ENCODE measurements at regions not wholly inside any gene's neighbourhood (a gene's known extent, or its start where the extent isn't known, plus 50 kb on each side); places are given as distances from the start of the nearest gene placed in this dataset.

DNA sequence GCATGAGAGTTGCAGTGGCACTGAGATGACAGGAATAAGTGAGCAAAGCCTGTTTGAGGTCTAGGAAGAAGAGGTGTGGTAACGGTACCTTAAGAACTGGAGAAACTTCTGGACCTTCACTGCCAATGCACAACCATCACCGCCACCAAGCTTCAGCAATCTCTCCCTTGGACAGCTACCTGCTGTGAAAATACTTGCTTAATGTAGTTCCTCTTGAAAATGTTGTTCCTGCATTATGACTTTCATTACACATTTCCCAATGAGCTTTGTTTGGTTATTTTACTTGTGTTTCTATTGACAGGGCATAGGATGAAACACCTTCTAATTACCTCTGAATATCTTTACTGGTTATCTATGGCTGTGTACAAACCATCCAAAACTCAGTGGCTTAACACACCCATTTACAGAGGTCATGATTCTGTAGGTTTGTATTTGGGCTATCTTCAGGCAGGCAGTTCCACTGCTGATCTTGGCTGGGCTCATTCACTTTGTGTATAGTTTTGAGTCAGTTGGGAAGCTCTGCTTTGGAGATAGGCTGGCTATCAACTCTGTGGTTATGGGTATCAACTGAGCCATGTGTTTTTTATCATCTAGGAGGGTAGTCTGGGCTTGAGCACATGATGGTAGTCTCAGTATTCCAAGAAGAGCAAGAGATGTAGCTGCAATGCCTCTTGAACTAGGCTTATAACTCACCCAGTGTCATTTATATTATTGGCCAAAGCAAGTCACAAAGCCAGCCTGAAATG lies 149.4 kb downstream of the ELAVL4 start:
- BruUV-seq (replicated peaks), result no TSS peak
- ChIA-PET CTCF (no interaction called here), POLR2A (no interaction called here)
- in situ Hi-C loops (cut with HindIII; ENCODE audit: low pct_unique_long_range_greater_than_20kb, low sequenced_read_pairs) (no loop called here), intact Hi-C loops (cut with micrococcal nuclease; ENCODE audit: unreplicated experiment) (no loop called here)
- Histone ChIP-seq H3K9me3 (ENCODE audit: control insufficient read depth, insufficient read depth, low read depth, low read length) (no peaks in the 10 kb centered on the region), H3K27me3 (ENCODE audit: control insufficient read depth, insufficient read depth, low read length) (no peaks in the 10 kb centered on the region), H3K36me3 (ENCODE audit: control insufficient read depth, insufficient read depth, low read length) (no peaks in the 10 kb centered on the region), H3K4me3 (ENCODE audit: low read depth in 2 of 2, low read length in 2 of 2) (no peak overlapping the region), H3K27ac (ENCODE audit: low read length) (no peak overlapping the region), H3K4me1 (ENCODE audit: control insufficient read depth, insufficient read depth, low read length) (no peaks in the 10 kb centered on the region)
- TF ChIP-seq, protein P1, sequence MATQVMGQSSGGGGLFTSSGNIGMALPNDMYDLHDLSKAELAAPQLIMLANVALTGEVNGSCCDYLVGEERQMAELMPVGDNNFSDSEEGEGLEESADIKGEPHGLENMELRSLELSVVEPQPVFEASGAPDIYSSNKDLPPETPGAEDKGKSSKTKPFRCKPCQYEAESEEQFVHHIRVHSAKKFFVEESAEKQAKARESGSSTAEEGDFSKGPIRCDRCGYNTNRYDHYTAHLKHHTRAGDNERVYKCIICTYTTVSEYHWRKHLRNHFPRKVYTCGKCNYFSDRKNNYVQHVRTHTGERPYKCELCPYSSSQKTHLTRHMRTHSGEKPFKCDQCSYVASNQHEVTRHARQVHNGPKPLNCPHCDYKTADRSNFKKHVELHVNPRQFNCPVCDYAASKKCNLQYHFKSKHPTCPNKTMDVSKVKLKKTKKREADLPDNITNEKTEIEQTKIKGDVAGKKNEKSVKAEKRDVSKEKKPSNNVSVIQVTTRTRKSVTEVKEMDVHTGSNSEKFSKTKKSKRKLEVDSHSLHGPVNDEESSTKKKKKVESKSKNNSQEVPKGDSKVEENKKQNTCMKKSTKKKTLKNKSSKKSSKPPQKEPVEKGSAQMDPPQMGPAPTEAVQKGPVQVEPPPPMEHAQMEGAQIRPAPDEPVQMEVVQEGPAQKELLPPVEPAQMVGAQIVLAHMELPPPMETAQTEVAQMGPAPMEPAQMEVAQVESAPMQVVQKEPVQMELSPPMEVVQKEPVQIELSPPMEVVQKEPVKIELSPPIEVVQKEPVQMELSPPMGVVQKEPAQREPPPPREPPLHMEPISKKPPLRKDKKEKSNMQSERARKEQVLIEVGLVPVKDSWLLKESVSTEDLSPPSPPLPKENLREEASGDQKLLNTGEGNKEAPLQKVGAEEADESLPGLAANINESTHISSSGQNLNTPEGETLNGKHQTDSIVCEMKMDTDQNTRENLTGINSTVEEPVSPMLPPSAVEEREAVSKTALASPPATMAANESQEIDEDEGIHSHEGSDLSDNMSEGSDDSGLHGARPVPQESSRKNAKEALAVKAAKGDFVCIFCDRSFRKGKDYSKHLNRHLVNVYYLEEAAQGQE (IDR thresholded peaks at IDR 0.05; ENCODE audit: insufficient read depth in 1 of 2, low read depth in 2 of 2, low read length in 1 of 2), result peak in 1 of 2 experiments; percentile 46; a peak in 1 of 4 replicates
- no peak for TF ChIP-seq SIN3A (IDR thresholded peaks at IDR 0.05; ENCODE audit: borderline replicate concordance, insufficient read depth, low read depth, low read length)
- ATAC-seq (no peak), DNase-seq (ENCODE audit: low read depth, low spot score) (no peak)

DNA sequence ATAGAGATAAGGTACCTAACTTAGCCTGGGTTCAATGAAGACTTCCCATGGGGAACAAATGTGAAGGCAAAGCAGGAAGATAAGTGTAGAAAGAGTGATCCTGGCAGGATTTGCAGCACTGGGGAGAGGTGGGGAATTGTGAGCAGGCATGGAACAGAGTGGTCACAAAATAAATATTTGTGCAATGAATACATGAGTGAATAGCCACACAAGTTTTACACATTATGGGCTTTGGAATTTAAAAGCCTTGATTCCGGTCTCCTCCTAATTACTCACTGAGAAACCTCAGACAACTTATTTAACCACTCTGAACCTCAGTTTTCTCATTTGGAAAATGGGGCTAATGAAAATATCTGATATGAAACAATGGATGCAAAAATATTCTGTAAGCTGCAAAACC lies 148.3 kb downstream of the ELAVL4 start:
- BruUV-seq (replicated peaks), result no TSS peak
- no peaks in the 10 kb centered on the region for H3K27me3 ChIP-seq (ENCODE audit: control insufficient read depth, insufficient read depth, low read length)
- ATAC-seq (no peak), DNase-seq (ENCODE audit: low read depth, low spot score) (no peak)
- no peaks in the 10 kb centered on the region for H3K4me1 ChIP-seq (ENCODE audit: control insufficient read depth, insufficient read depth, low read length)
- in situ Hi-C loops (cut with HindIII; ENCODE audit: low pct_unique_long_range_greater_than_20kb, low sequenced_read_pairs), result no loop called here
- TF ChIP-seq POLR2AphosphoS5 (IDR thresholded peaks at IDR 0.05; ENCODE audit: low read depth, low read length) (no peak), TCF7L2 (IDR thresholded peaks at IDR 0.05; ENCODE audit: low read depth, low read length) (no peak), SIN3A (IDR thresholded peaks at IDR 0.05; ENCODE audit: borderline replicate concordance, insufficient read depth, low read depth, low read length) (no peak)
- TF ChIP-seq, protein P1 (IDR thresholded peaks at IDR 0.05; ENCODE audit: insufficient read depth in 1 of 2, low read depth in 2 of 2, low read length in 1 of 2), result no peak
- TF ChIP-seq, protein P2, sequence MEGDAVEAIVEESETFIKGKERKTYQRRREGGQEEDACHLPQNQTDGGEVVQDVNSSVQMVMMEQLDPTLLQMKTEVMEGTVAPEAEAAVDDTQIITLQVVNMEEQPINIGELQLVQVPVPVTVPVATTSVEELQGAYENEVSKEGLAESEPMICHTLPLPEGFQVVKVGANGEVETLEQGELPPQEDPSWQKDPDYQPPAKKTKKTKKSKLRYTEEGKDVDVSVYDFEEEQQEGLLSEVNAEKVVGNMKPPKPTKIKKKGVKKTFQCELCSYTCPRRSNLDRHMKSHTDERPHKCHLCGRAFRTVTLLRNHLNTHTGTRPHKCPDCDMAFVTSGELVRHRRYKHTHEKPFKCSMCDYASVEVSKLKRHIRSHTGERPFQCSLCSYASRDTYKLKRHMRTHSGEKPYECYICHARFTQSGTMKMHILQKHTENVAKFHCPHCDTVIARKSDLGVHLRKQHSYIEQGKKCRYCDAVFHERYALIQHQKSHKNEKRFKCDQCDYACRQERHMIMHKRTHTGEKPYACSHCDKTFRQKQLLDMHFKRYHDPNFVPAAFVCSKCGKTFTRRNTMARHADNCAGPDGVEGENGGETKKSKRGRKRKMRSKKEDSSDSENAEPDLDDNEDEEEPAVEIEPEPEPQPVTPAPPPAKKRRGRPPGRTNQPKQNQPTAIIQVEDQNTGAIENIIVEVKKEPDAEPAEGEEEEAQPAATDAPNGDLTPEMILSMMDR (IDR thresholded peaks at IDR 0.05), result no peak
- no peaks in the 10 kb centered on the region for H3K36me3 ChIP-seq (ENCODE audit: control insufficient read depth, insufficient read depth, low read length)
- H3K9me3 ChIP-seq (ENCODE audit: control insufficient read depth, insufficient read depth, low read depth, low read length), result no peaks in the 10 kb centered on the region
- H3K27ac ChIP-seq (ENCODE audit: low read length), result no peak overlapping the region
- intact Hi-C loops (cut with micrococcal nuclease; ENCODE audit: unreplicated experiment), result no loop called here
- ChIA-PET POLR2A (no interaction called here), CTCF (no interaction called here)
- H3K4me3 ChIP-seq (ENCODE audit: low read depth in 2 of 2, low read length in 2 of 2), result no peak overlapping the region

Measured in Panc1 (cell line).